ENCODE measurements at regions not wholly inside any gene's neighbourhood (a gene's known extent, or its start where the extent isn't known, plus 50 kb on each side); places are given as distances from the start of the nearest gene placed in this dataset.

DNA sequence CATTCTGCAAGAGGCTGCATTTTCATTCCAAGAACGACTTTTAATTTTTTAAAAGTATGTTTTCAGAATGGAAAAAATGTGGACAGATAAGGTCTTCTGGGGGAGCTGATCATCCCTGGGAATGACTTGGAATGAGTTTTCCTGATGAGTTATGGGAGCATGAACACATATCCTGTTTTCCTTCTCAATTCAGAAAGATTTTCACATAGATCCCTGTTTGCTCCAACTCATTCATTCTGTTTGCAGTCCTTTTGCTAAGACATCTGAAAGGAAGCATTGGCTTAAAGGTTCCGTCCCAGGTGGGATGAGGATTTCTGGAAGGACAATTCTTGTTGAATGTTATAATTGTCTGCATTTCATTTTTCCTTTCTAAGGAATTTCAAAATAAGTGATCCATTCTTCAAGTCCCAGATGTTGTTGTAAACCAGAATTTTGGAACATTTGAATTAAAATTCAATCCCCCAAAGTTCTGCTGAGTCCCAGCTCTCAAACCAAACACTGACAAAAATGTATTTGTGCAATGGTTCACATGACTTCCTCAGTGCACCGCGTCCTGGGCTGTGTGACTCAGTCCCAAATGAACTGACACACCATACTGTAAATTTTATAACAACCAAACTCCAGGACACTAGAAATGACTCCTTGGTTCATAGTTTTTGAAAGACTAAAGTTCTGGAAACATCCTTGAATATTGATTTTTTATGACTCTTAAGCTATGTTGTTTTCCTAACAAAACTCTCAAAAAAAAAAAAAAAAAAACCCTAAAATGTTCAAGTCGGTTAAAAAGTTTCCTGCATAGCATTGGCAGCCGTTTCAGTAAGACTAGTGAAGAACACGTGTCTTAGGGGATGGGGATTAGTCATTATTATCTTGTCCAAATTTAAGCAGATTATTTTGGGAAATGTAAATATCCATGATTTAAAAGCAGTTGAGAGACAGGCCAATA lies 281.8 kb upstream of the TCF4 start:
- peak; percentile 86 for DNase-seq

DNA sequence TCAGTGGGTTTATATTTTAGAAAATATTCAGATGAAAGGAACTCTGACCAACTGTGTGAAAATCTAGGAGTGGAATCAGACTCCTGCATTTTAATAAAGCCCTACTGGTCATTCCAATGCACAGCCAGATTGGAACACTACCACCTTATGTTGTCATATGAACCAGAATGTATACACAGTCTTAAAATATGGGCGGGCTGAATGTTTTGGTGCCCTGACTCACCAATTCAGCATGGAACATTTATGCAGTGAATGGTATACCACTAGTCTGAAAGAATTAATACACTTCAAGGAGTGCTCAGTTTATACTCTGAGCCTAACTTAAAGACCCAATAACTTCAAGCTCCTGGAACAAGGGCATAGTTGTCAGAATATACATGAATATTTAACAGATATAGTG lies 280.9 kb upstream of the TCF4 start:
- DNase-seq: peak; percentile 87

DNA sequence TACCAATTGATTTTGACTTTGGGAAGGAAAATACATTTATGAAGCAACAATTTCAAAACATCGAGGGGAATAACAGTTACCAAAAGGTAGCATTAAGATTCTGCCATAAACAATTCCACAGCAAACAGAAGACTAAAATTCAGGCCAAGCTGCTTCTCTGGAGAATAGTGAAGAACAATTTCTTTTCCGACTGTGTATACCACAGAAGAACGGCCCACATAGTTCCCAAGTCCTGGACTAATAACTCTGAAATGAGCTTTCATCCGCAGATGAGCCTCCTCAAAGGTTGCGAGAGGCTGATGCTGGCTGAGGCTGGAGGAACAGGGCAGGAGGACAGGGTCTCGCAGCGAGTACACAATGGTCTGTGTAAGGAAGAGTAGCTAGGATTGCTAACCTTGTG lies 278.9 kb upstream of the TCF4 start:
- DNase-seq: no peak

DNA sequence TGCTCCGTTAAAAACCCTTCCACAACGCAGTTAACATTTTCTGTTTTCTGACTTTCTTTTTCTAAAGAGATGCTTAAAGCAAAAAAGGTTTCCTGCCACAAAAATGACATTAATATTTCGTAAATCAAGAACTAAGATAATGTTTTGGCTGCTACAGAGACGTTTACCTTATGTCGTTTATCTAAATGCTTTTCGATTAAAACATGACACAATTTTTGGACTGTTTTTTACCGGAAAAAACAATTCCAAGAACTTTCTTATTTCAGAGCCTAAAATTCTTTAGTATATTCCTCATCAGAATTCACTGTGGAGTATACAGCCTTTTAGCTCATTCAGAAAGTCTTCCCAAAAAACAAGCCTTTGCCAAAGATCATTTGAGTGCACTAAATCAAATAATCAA lies 278.0 kb upstream of the TCF4 start:
- no peak for DNase-seq

DNA sequence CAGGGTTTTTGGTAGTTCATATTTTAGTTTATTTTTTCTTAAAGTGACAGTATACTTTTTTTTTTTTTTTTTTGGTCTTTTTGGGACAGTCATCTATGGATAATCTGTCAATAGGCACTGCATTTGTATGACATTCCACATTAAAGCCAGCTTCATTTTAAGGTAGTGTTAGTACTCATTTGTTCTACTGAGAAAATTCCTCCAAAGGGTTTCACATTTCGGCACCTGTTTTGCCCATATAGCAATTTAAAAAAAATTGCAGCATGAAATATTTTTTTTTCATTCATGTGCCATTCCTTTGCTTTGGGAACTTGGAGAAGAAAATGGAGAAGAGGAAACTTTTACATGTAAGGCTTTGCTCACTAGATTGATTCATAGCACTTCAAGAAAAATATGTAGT lies 276.3 kb upstream of the TCF4 start:
- no peak for DNase-seq

DNA sequence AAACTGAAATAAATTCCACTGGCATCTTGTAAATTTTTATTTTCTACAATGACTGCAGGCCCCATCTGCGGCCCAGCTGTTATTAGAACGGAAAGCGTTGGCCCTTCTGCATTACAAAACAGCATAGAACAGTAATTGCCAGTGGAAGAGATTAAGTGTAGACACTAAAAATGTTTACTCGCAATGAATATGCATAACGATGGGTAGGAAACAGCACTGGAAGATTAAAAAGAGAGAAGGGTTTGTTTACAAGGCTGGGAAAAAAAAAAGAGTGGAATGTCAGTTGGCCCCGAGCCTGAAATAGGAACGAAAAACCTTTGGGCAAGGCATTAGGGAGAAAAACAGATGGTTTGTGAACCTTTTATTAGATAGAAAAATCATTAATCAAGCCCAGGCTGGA lies 275.9 kb upstream of the TCF4 start:
- peak; percentile 32 for DNase-seq

DNA sequence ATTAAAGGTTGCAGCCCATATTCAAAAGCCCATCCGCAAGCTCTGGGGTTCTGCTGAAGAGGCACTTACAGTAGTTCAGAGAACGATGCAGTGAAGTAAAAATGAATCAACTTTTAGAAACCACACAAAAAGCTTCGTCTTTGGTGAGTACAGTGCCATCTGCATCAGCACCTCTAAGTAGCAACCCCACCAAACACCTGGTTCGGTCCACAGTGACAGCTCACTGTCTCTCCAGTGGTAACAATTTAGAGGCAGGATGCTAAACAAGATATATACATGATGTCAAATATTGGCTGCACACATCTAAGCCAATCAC lies 275.4 kb upstream of the TCF4 start:
- no peak for DNase-seq

DNA sequence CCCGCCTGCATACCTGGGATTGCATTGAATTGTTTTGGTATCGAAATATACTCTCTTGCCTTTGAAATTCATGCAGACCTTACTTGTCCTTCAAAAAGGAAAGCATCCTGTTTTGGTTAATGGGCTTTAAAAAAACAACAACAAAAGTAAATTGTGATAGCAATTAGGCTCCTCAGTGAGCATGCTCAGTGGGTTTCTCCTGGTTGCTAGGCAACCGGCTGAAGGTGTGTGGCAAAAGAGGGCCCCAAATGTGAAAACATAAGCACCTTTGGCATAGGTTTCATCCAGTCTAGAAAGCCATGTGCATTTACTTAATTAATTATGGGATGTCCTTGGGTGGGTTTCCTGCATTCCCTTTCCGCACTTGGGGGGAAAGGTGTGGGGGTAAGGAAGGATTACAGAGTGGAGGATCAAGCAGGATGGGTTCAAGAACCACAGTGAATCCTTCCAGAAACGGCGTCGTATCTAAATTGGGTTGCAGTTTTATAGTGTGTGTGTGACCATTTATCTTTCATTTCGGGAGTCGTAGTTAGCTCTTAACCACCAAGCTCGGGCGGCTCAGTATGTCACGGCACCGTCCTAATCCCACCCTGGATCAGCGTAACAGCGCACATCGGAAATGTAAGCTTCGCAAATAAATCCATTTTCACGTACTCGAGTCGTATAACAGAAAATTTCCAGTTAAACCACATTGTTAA lies 274.9 kb upstream of the TCF4 start:
- DNase-seq: no peak

DNA sequence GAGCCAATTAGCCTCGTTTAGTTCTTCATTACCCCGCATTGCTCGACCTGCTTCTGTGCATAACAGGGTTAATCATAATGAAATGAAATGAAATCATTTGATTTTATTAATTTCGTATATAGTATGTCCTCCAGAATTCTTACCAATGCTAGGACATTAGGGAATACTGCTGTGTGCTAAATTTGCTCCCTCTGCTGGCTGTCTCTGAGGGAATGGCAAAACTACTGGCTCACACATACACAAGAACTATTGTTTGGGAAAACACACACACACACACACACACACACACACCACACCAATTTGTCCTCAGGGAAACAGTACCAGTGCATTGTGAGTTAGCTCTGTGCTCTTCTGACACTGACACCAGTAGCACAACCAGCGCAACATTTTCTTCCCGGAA lies 273.3 kb upstream of the TCF4 start:
- peak; percentile 61 for DNase-seq

DNA sequence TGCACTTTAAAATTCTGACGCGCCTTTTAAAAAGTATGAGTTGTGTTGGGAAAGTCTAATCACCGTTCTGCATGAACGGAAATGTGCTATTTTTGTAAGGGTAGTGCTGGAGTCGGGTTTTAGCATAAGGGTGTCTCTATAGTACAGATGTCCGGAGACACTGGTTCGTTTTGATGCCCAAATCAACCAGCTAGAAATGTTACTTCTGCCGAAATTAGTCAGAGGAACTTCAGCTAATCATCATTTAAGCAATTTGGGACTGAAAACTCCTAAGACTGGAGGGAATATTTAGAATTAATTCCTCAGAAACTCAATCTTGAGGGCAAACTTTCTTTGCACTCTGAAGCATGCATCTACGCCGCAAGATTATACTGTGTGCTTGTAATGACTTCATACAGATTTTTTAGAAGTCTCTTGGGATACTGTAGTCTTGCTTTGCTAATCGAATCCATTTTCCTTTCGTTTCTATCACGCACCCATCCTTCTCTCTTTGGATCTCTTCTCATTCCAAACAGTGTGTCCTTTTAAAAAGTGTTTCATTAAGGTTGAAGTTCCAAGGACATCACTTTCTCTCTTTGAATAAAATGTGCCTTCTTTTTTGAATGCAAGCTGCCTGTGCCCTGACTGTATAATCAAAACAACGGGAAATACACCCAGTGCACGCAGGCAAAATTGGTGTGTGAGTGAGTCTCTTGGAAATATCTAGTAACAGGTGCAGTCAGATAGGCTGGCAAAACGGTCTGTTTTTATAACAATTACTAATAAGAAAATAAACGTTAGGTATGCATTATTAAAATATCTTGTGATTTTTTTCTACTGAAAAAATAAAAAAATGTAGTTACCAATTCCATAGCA lies 270.9 kb upstream of the TCF4 start:
- peak; percentile 61 for DNase-seq

DNA sequence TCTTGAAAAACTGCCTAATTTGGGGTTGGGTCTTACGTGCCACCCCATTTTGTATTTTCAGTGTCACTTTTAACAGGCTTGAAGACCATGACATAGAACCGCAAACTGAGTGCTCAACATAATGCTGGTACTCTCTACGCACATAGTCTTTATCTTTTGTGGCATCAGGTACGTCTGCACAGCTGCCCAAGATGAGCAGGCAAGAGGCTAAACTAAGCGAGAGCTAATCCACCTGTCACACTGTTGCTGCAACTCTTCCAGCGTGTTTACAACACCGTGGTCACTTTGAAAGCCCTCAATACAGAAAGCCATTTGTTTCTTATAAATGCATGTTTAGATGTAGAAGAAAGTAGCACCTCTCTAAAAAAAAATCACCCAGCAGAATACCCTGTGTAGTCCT lies 270.0 kb upstream of the TCF4 start:
- no peak for DNase-seq

DNA sequence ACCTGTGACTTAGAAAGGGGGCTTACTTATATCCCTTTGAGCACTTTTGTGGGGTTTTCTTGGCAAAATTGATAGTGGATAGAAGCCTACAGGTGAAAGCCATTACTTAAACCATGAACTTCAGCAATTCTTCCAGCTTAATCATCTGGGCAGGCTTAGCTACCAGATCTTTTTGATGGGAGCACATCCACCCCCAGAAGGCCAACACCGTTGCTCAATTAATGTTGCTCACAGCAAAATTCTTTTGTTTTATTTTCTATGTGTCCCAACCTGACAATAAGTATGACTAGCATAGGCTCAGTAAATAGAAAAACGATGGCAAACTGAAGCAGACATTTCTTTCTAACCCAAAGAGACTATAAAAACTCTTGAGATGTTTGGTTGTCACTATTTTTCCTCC lies 269.4 kb upstream of the TCF4 start:
- DNase-seq: no peak

DNA sequence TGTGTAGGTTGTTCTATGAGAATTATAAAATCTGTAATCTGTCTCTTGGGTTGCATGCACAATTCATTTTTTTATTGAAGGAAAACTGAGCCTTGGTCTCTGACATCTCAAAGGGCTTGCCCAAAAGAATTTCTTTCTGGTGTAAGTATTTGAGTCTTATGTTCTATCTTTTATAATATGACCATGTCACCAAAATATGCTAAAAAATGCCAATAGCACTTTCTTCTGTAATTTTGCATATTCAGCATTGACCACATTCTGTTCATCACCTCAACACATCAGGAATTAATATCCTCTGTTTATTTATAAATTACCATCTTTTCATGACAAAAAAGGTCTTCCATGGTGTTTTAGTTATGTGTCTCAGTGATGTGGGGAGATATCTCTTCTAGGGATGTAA lies 268.7 kb upstream of the TCF4 start:
- no peak for DNase-seq

DNA sequence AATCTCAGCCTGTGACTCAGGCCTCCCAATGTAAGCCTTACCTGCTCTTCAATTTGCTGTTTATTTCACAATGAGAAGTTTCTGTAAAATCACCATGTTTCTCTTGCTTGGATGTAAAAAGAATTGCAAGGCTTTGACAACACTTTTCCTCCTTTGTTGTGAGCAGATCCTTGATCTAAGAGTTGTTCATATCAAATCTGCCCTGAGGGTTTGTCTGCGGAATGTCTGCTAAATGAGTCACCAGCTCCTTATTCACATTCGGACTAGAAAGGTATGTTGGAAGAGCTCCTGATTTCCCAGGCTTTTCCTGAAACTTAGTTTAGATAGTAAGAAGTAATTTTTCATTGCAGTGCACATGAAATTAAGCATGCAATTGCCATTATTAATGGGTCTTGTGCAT lies 268.2 kb upstream of the TCF4 start:
- peak; percentile 94 for DNase-seq

DNA sequence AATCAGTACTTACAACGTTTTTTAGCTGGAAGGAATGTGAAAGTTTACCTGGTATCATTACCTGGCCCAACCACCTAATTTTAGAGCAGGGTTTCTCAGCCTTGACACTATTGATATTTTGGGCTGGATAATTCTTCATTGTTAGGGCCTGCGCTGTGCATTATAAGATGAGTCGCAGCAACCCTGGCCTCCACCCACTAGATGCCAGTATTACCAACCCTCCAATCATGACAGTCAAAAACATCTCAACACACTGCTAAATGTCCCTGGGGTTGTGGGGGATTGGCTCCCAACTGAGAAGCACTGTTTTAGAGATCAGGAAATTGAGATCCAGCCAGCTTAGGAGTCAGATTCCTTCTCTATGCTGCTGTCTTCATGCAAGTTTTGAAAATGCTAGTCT lies 265.3 kb upstream of the TCF4 start:
- no peak for DNase-seq

DNA sequence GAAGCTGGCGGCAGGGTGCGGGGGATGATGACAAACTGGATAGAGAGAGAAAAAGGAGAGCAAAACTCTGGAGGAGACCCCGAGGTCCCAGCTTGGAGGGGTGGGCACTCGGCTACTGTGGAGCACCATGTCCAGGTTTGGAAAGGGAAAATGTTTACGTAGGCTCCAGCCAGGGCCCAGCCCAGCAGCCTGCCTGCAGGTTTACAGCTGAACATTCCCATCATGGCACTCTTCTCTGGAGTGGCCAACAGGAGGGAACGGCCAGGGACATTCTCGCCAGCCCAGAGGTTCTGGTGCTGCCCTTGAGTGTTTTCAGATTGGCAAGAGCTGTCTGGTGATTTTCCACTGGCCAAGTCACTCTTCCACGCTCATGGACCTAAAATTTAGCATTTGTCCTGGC lies 262.9 kb upstream of the TCF4 start:
- no peak for DNase-seq

DNA sequence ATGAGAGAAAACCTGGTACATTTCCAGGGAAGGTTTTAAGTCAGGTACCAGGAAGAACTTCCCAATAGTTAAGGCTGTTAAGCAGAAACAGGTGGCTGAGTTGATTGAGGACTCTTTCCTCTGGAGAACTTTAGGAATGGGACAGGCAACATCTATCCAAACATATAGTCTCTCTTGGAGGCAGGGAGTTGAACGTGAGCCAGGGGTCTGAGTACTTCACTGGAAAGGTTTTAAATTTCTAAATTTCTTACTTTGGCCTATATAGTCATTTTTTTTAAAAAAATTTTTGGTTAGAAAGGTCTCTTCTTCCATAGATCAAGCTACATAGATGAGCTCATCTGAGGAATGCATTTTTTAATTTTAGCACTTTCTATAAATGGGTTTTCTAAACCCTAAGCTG lies 261.4 kb upstream of the TCF4 start:
- no peak for DNase-seq

DNA sequence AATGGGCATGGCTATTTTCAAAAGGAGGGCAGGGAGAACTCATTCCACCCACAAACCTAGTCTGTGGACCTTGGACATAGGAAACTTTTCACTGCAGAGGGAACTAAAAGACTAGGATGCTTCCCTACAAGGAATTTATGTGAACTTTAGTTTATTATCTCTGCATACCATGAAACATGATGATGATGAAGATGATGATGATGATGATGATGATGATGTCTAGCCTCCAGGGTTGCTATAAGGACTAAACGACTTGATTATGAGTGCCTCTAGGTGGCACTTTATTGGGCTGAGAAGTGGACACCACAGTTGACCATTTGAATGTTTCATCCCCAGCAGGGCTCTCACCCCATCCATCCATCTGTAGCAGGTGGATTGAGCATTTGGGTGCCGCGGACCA lies 260.0 kb upstream of the TCF4 start:
- DNase-seq: no peak

DNA sequence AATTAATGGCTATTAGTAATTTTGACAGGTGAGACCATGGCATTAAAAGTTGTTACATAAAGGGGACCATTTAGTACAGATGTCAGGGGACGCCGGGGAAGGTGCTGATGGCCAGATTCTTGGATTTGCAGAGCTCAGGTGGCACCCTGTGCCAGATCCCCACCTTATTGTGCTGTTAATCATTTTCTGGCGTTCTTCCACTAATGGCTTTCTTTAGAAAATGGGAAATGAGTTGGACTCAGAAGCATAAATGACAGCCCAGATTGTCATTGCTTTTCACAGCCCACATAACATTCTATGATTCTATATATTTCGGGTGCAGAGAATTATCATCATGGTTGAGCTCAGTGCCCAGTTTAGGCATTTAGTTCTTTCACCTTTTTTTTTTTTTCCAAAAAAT lies 257.2 kb upstream of the TCF4 start:
- no peak for DNase-seq

DNA sequence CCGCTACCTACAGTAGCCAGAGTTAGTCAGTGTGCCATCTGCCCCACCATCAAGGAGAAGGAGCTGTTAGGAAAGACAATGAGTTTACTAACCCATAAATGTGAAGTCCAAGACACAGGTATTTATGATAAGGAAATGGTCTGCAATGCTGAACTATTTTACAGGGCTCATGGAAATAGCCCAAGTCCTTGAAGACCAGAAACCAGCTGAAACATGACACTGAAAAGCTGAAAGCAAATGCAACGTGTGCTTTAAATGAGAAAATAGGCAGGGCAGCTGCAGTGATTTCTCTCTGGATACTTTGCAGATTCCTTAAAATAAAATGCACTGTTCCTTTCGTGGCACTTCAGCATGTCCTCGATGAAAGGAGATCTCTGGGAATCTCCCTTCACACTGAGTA lies 256.4 kb upstream of the TCF4 start:
- no peak for DNase-seq

DNA sequence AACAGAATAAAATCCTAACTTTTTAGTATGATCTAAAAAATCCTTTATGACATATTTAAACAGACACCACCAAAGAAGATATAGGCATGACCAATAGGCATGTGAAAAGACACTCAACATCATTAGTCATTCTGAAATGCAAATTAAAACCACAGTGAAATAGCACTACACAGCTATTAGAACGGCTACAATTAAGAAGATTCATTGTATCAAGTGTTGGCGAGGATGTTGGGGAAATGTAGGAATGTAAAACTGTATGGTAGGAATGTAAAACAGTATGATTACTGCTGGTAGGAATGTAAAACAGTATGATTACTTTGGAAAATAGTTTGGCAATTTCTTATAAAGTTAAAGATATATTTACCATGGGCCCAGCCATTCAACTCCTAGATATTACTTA lies 253.3 kb upstream of the TCF4 start:
- peak; percentile 58 for DNase-seq

DNA sequence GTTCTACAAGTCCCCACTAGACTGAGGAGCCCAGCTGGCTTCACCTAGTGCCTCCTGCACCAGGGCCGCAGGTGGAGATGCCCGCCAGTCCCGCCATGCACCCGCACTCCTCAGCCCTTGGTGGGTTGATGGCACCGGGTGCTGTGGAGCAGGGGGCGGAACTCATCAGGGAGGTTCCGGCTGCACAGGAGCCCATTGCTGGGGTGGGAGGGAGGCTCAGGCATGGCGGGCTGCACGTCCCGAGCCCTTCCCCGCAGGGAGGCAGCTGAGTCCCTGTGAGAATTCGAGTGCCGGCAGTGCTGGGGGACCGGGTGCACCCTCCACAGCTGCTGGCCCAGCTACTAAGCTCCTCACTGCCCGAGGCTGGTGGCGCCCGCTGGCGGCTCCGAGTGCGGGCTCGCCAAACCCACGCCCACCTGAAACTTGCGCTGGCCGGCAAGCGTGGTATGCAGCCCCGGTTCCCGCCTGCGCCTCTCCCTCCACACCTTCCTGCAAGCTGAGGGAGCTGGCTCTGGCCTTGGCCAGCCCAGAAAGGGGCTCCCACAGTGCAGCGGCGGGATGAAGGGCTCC lies 252.7 kb upstream of the TCF4 start:
- no peak for DNase-seq

DNA sequence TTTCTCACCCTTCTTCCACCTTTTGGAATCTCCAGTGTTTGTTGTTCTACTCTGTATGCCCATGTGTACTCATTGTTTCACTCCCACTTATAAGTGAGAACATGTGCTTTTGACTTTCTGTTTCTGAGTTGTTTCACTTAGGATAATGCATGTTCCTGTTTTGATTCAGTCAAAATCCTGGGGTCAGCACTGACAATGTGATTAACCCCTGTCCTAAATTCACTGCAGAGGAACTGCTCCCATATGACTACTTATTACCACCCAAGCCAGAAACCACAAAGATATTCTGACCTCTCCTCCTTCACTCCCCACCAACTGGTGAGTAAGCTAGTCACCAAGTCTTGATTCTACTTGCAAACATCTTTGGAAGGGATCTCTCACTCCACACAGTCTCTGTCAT lies 251.4 kb upstream of the TCF4 start:
- DNase-seq: peak; percentile 82

Measured in fibroblast of skin of back (primary cell).